ENCODE measurements at regions not wholly inside any gene's neighbourhood (a gene's known extent, or its start where the extent isn't known, plus 50 kb on each side); places are given as distances from the start of the nearest gene placed in this dataset.
A peak's percentile ranks its signal among the peaks of the same experiment; 100 is the strongest.

- no peak for DNase-seq
Observed at GRCh38 chr6:53974941-53975340, 136.3 kb upstream of the MLIP start.

GRCh38 chr6:53975941-53976615, 135.2 kb upstream of the MLIP start:
- DNase-seq, result no peak

GRCh38 chr6:53977551-53977950, 133.7 kb upstream of the MLIP start:
- DNase-seq, result no peak

DNA sequence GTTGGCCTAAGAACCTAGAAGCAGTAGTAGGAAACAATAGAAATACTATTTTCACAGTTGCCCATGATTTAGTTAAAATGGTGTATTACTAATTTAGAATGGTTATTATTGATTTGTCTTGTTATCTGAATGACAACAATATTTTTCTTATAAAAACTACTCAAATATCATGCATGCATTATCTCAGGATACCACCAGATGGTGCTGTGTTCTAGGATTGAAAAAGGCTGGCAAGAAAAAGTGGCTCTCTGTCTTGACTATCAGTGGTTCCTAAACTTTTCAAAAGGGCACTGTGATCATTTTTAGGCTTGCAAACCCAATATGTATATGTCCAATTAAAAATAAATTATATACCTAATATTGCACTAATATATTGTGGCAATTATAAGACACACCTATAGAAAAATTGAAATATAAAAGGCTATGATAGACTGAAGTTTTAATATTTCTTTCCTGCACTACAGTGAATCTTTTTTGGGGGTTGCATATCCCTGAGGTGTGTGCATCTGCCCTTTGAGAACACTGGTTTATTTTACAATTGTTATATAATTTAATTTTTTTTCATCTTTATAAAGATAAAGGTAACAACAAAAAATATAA, 131.7 kb upstream of the MLIP start:
- DNase-seq, result peak; percentile 38

GRCh38 chr6:53982366-53983050, 128.7 kb upstream of the MLIP start:
- DNase-seq, result no peak

DNA sequence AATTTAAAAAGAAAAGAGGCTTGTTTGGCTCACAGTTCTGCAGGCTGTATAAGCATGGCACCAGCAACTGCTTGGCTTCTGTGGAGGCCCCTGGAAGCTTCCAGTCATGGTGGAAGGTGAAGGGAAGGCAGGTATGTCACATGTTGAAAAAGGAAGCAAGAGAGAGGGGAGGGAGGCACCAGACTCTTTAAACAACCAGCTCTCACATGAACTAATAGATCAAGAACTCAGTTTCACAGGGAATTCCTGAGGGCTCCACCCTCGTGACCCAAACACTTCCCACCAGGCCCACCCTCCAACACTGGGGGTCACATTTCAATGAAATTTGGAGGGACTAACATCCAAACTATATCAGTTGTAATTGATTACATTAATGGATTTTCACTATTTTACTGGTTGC, 127.9 kb upstream of the MLIP start:
- no peak for DNase-seq

GRCh38 chr6:53984163-53984562, 127.1 kb upstream of the MLIP start:
- no peak for DNase-seq

DNA sequence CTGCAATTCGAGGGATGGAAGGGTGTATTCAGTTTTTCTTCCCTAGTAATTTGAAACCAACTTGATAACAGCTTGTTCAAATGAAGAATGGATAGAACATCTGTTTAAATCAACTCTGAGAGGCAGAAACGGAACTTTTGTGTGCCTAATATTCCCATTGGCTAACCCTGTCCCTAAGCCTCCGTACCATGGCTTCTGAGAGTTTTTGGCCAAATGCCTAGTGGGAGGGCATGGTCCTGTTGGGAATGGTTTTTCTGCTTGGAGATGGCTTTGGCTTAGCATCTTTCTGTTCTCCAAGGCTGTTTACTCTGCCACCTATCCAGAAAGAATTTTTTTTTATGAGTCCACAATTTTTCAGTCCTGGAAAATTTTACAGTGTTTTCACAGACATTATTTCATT, 126.7 kb upstream of the MLIP start:
- no peak for DNase-seq

DNA sequence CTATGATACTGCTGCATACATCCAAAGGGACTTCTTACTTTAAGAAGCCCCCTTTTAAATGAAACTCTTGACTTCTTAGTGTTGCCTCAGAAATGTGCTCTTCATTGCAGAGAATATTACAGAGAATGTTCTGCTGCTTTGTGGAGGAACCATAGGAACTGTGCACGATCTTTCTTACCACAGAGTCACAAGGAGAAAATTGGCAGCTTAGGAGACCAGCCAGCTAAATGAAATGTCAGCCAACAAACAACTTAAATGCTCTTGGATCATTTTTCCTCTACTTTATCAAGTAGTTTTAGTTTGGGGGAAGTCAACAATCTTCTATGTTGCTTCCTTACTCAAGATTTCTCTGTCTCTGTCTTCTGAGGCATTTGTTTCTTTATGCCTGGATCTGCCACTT, 125.9 kb upstream of the MLIP start:
- DNase-seq, result no peak

- DNase-seq, result peak; percentile 2
Observed at GRCh38 chr6:53986165-53986720, 125.0 kb upstream of the MLIP start.

DNA sequence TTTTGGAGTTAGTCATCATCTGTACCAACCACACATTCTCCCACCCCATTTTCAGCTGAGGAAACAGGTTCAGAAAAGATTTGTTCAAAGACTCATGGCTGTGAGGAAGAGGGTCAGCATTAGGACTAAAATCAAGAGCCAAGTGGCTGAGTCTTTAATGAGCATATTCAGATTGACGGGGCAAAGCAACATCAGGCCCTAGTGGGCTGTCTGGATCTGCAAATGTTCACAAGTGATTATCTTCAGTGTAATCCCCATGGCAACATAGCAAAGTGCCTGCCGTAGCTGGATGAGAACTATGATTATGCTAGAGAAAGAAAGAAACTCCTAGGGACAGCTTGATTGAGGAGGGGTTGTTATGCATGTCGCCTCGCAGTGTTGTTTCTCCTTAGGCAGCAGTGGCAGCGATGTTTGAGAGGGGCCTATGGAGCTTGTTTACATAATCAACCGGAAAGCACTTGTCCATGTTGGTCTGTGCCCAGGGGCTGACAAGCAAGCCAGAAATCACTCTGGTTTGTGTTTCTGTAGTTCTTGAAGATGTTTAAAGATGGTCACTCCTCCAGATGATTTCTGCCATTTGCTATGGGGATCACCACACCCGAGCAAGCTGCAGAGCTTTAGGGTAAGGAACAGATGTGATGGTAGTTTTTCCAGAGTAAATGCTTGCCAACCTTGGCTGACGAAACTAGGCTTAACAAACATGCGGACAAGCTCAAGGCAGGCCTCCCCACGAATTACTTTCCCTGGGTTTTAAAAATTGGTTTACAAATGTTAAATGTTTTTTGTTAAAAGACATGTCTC, 124.3 kb upstream of the MLIP start:
- no peak for DNase-seq

DNA sequence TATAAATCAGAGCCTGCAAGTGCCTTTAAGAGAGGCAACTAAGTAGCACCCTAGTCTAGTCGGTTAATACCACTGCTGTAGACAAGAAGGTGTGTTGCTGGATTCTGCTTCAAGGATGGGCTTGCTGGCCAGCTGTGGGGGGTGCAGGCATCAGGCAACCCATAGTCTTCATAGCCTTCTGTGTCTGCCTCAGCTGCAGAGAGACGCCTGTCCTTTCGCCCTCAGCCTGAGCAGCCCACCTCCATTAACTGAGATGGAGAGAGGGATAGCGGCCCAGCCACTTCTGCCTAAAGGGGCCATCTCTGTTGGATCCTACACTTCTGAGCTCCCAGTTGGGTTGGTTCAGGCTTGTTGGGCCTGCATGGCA, 123.7 kb upstream of the MLIP start:
- no peak for DNase-seq

- no peak for DNase-seq
Observed at GRCh38 chr6:53989504-53989903, 121.7 kb upstream of the MLIP start.

- DNase-seq, result no peak
Observed at GRCh38 chr6:53992522-53992921, 118.7 kb upstream of the MLIP start.

GRCh38 chr6:53994201-53994600, 117.0 kb upstream of the MLIP start:
- DNase-seq, result no peak

GRCh38 chr6:53995935-53996334, 115.3 kb upstream of the MLIP start:
- no peak for DNase-seq

DNA sequence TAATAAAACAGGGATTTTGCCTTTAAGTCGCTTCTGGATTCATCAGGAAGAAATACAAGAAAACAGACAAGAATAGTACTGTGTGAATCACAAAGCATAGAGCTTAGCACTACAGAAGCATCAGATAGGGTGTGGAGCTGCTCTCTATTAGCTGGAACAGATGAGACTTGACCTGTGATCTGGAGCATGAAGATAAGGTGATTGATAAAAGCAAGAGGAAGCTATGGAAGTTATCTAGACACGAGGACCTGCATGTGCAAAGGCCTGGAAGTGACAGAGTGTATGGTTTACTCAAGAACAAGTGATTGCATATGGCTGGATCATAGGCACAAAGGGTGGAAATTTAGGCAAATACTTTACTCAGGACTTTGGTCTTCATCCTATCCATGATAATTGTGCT, 112.9 kb upstream of the MLIP start:
- DNase-seq, result no peak

GRCh38 chr6:53999088-53999755, 112.0 kb upstream of the MLIP start:
- DNase-seq, result no peak

DNA sequence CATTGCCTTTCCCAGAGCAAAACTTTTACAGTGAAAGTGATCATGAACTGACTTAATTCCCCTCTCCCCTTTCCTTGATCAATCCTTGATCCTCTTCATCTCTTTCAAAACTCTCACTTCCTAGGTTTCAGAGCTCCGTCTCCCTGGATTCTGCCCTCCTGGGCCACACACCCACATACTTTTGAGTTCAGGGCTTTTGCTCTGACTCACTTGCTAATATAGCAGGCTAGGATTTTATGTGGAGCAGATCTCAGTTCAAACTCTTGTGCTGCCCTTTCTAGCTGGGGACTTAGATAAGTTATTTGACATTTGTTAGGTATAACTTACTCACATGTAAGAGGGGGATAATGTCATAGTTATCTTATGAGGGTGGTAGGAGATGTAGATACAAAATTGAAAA, 109.1 kb upstream of the MLIP start:
- no peak for DNase-seq

DNA sequence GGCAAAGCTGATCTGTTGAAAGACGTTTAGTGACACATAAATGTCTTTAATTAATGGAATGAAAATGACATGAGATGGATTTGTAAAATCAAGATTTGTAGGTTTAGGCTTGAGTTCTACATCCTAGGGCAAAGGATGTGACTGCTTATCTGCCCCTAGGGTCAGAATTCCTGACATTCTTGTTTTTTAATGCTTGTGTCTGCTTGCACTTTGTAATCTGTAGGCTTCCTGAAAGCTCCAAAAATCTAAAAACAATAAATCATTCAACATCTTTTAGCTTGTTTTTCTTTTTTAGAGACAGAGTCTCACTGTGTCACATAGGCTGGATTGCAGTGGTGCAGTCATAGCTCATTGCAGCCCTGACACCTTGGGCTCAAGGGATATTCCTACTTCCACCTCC, 107.9 kb upstream of the MLIP start:
- DNase-seq, result no peak

GRCh38 chr6:54008589-54008988, 102.7 kb upstream of the MLIP start:
- no peak for DNase-seq

DNA sequence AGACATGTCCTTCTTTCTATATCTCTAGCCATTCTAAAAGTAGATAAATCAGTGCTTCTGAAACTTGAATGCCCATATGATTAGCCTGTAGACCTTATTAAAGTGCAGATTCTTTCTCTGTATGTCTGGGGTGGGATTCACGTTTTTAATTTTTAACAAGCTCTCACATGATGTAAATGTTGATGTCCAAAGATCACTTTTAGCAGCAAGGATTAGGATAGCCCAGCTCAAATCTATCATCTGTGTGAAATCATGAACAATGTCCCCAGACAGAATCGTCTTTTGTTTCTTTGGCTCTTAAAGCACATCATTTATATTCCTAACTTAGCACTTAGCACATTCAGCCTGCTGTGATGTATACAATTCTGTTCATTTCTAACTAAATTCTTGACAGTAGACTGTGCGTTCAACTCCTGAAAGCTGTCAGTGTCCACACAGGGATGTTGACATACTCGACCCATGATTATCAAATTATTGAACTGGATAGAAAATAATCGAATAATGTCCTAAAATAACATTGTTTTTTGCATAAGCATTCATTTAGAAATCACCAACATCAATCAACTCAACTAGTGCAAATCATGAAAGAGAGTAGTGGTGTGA, 102.1 kb upstream of the MLIP start:
- no peak for DNase-seq
